Endothelial cell of umbilical vein (primary cell): ENCODE measurements at regions not wholly inside any gene's neighbourhood (a gene's known extent, or its start where the extent isn't known, plus 50 kb on each side); places are given as distances from the start of the nearest gene placed in this dataset.

ENCODE experiments used
- EZH2 ChIP-seq: IDR thresholded peaks from 2 replicates; pipeline ENCODE4 v1.6.1; 2012; ENCODE audit warnings: borderline replicate concordance, low read depth, mild to moderate bottlenecking, moderate library complexity, low read length, inconsistent platforms; ENCODE audit not compliant: severe bottlenecking
- POLR2A ChIP-seq: IDR thresholded peaks from 2 replicates; pipeline ENCODE4 v1.6.1; 2012; ENCODE audit warnings: low read depth, mild to moderate bottlenecking, control low read depth, low read length
- POLR2AphosphoS5 ChIP-seq: IDR thresholded peaks from 2 replicates; pipeline ENCODE4 v1.6.1; 2012; ENCODE audit warnings: low read depth, mild to moderate bottlenecking, control low read depth, low read length, moderate library complexity; ENCODE audit not compliant: insufficient read depth
- TF ChIP-seq, protein P1 (sequence below), 2 donors: IDR thresholded peaks; 1 replicate in 1 of 2; 2 replicates in 1 of 2; pipeline ENCODE4 v1.5.1; 2011; ENCODE audit warnings: low read length in 2 of 2, mild to moderate bottlenecking in 2 of 2, moderate library complexity in 2 of 2, control low read depth in 1 of 2, inconsistent platforms in 1 of 2, low read depth in 1 of 2; ENCODE audit not compliant: insufficient read depth in 1 of 2; ENCODE audit errors: extremely low read depth in 1 of 2

DNA sequence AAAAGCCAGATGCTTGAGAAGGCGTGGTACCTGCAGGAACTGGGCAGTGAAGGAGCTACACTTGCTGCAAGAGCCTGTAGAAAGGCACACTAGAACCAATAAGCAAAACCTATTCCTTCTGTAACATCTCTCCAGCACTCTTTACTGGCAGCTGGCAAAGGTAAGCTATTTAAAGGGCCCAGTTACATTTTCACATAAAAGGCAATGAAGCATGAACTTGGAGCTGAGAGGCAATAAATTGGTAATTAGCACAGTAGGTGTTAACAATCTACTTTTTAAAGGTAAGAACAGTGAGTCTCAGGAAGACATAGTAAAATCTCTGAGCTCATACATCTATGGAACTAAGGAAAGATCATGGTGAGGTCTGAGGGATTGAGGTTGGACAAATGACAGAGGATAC is 167.1 kb upstream of the OLFM3 start:
- no peak for TF ChIP-seq EZH2
- TF ChIP-seq, protein P1, sequence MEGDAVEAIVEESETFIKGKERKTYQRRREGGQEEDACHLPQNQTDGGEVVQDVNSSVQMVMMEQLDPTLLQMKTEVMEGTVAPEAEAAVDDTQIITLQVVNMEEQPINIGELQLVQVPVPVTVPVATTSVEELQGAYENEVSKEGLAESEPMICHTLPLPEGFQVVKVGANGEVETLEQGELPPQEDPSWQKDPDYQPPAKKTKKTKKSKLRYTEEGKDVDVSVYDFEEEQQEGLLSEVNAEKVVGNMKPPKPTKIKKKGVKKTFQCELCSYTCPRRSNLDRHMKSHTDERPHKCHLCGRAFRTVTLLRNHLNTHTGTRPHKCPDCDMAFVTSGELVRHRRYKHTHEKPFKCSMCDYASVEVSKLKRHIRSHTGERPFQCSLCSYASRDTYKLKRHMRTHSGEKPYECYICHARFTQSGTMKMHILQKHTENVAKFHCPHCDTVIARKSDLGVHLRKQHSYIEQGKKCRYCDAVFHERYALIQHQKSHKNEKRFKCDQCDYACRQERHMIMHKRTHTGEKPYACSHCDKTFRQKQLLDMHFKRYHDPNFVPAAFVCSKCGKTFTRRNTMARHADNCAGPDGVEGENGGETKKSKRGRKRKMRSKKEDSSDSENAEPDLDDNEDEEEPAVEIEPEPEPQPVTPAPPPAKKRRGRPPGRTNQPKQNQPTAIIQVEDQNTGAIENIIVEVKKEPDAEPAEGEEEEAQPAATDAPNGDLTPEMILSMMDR (IDR thresholded peaks at IDR 0.05; ENCODE audit: extremely low read depth in 1 of 2, insufficient read depth in 1 of 2, low read depth in 1 of 2, low read length in 2 of 2): no peak
- no peak for TF ChIP-seq POLR2AphosphoS5
- TF ChIP-seq POLR2A: no peak
